Calu3 (cell line): ENCODE measurements at regions not wholly inside any gene's neighbourhood (a gene's known extent, or its start where the extent isn't known, plus 50 kb on each side); places are given as distances from the start of the nearest gene placed in this dataset.

Experiments used
- BruUV-seq: library from RNA; stranded (reverse); fragments of 400-500 nt; replicated peaks from 2 replicates; lab custom pipeline; 2021; lab: Mats Ljungman, UMichigan
- CTCF ChIA-PET: fragments of 300-600 bp; sonication (Branson Sonifier 250); formaldehyde crosslinking; loops from one replicate; lab custom pipeline; 2022; ENCODE audit warnings: antibody characterized with exemption; lab: Charles Lee
- DNase-seq: peaks from one replicate; pipeline ENCODE4 v3.0.0; 2022
- H3K27ac Mint-ChIP-seq: one replicate; pipeline ENCODE4 v1.8.0; 2022; ENCODE audit warnings: mixed read lengths; ENCODE audit not compliant: unreplicated experiment
- H3K27me3 Mint-ChIP-seq: one replicate; pipeline ENCODE4 v1.8.0; 2022; ENCODE audit warnings: mixed read lengths; ENCODE audit not compliant: unreplicated experiment
- H3K36me3 Mint-ChIP-seq: one replicate; pipeline ENCODE4 v1.8.0; 2022; ENCODE audit warnings: mild to moderate bottlenecking, moderate library complexity, mixed read lengths; ENCODE audit not compliant: insufficient read depth, unreplicated experiment
- H3K4me1 Mint-ChIP-seq: one replicate; pipeline ENCODE4 v1.8.0; 2022; ENCODE audit warnings: mild to moderate bottlenecking, low read depth, mixed read lengths; ENCODE audit not compliant: unreplicated experiment
- H3K4me3 Mint-ChIP-seq: one replicate; pipeline ENCODE4 v1.8.0; 2022; ENCODE audit warnings: mild to moderate bottlenecking, low read depth, moderate library complexity, mixed read lengths; ENCODE audit not compliant: unreplicated experiment
- H3K9me3 Mint-ChIP-seq: one replicate; pipeline ENCODE4 v1.8.0; 2022; ENCODE audit warnings: low read depth, mixed read lengths; ENCODE audit not compliant: unreplicated experiment
- intact Hi-C: fragments of 100-400 bp; cut with micrococcal nuclease; formaldehyde crosslinking; loops from one replicate; pipeline ENCODE4 v1.10.0; 2022; ENCODE audit not compliant: unreplicated experiment
- TF ChIP-seq, protein P1 (sequence below): fragments of 200-600 bp; IDR thresholded peaks from one replicate; pipeline ENCODE4 v1.8.0; 2022; ENCODE audit warnings: antibody characterized with exemption; ENCODE audit not compliant: unreplicated experiment

DNA sequence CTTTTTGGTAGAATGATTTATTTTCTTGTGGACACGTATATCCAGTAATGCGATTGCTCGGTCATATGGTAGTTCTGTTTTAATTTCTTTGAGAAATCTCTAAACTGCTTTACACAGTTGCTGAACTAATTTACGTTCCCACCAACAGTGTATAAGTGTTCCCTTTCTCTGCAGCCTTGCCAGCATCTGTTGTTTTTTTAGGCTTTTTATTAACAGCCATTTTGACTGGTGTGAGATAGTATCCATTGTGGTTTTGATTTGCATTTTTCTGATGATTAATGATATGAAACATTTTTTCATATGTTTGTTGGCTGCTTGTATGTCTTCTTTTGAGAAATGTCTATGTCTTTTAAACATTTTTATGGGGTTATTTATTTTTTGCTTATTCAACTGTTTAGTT lies 196.7 kb downstream of the MOXD1 start:
- Mint-ChIP-seq H3K27ac (no peak overlapping the region), H3K27me3 (no peaks in the 10 kb centered on the region), H3K4me3 (no peak overlapping the region), H3K4me1 (peaks cover 9% of the 10 kb centered on the region), H3K9me3 (peaks cover 2% of the 10 kb centered on the region), H3K36me3 (no peaks in the 10 kb centered on the region)
- intact Hi-C loops, result no loop called here
- TF ChIP-seq, protein P1, sequence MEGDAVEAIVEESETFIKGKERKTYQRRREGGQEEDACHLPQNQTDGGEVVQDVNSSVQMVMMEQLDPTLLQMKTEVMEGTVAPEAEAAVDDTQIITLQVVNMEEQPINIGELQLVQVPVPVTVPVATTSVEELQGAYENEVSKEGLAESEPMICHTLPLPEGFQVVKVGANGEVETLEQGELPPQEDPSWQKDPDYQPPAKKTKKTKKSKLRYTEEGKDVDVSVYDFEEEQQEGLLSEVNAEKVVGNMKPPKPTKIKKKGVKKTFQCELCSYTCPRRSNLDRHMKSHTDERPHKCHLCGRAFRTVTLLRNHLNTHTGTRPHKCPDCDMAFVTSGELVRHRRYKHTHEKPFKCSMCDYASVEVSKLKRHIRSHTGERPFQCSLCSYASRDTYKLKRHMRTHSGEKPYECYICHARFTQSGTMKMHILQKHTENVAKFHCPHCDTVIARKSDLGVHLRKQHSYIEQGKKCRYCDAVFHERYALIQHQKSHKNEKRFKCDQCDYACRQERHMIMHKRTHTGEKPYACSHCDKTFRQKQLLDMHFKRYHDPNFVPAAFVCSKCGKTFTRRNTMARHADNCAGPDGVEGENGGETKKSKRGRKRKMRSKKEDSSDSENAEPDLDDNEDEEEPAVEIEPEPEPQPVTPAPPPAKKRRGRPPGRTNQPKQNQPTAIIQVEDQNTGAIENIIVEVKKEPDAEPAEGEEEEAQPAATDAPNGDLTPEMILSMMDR, result no peak
- CTCF ChIA-PET, result no interaction called here
- no TSS peak for BruUV-seq
- DNase-seq, result no peak

DNA sequence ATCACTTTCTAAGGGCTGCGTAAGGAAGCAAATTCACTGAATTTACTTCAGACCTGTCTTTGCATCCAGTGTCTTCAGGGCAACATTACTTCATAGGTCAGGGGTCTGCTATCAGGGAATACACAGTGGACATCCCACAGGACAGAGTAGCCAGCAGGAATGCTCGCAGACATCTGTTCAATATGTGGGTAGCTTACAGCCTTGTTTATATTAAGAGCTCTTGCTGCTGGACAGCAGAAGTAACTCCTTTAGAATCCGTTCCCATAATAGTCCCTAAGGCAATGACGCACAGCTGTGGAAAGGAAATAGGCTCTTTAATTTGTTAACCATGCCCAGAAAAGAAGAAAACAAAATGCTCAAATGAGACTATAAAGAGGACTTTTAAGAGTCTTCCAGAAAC lies 198.7 kb downstream of the MOXD1 start:
- BruUV-seq, result no TSS peak
- intact Hi-C loops, result no loop called here
- Mint-ChIP-seq H3K27me3 (no peaks in the 10 kb centered on the region), H3K27ac (no peak overlapping the region), H3K4me3 (no peak overlapping the region), H3K9me3 (peaks cover 5% of the 10 kb centered on the region), H3K4me1 (no peaks in the 10 kb centered on the region), H3K36me3 (no peaks in the 10 kb centered on the region)
- DNase-seq, result no peak
- TF ChIP-seq, protein P1, result no peak
- CTCF ChIA-PET, result no interaction called here

DNA sequence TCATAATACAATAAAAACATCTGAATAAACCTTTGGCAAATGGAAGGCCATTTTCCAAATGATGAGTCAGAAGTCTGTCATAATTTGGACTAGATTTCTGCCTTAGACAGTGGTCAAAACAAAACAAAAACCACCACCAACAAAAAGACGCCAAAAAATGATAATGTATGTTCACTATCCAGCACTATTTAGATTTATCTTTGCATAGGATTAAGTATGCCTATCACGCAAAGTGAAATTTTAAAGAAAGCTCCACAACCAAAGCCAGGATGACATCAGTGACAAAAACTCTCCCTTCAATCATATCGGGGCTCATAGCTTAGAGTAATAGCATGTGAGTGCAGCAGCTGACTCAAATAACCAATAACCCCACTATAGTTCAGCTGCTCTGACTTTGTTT lies 201.9 kb downstream of the MOXD1 start:
- no peak overlapping the region for H3K27ac Mint-ChIP-seq

DNA sequence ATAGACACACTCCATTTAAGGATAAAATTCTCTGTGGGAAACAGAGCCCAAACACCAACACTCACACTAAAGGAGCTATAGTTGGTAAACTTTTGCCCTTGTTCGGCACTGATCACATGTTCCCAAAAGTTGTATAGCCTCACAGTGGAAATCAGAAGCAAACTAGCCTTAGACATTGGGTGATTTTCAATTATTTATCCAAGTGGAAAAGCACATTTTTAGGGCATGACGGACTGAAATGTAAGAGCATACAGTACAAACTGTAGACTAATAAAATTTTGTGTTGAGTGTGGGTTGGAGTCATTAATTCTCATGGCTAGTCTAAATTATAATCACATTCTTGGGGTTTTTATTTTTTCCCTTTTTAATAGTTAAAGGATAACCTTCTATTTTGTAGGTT lies 202.4 kb downstream of the MOXD1 start:
- intact Hi-C loops, result no loop called here
- no peak for DNase-seq
- H3K27me3 Mint-ChIP-seq, result no peaks in the 10 kb centered on the region
- no peak overlapping the region for H3K4me3 Mint-ChIP-seq
- no peaks in the 10 kb centered on the region for H3K36me3 Mint-ChIP-seq
- BruUV-seq, result no TSS peak
- H3K4me1 Mint-ChIP-seq, result peaks cover 9% of the 10 kb centered on the region
- TF ChIP-seq, protein P1, result no peak
- peaks cover 5% of the 10 kb centered on the region for H3K9me3 Mint-ChIP-seq
- CTCF ChIA-PET, result interaction anchor here (0.6 kb wide), 1 partner anchor 151 kb away, joined by 3 read pairs; no protein-coding TSS in a partner anchor
- H3K27ac Mint-ChIP-seq, result no peak overlapping the region

More for the DNA sequence above, 201.9 kb downstream of the MOXD1 start:
- DNase-seq, result no peak
- intact Hi-C loops, result no loop called here
- no peaks in the 10 kb centered on the region for H3K27me3 Mint-ChIP-seq
- CTCF ChIA-PET, result interaction anchor here (0.6 to 0.9 kb wide), 2 partner anchors 15 to 16 kb away, joined by 3 to 5 read pairs; no protein-coding TSS in a partner anchor
- no TSS peak for BruUV-seq
- peaks cover 5% of the 10 kb centered on the region for H3K9me3 Mint-ChIP-seq
- peaks cover 9% of the 10 kb centered on the region for H3K4me1 Mint-ChIP-seq
- H3K36me3 Mint-ChIP-seq, result no peaks in the 10 kb centered on the region
- TF ChIP-seq, protein P1, result no peak
- no peak overlapping the region for H3K4me3 Mint-ChIP-seq
